Amniotic epithelial cell (primary cell): ENCODE measurements at regions not wholly inside any gene's neighbourhood (a gene's known extent, or its start where the extent isn't known, plus 50 kb on each side); places are given as distances from the start of the nearest gene placed in this dataset.
"Not testable (repeated sequence)": the region's sequence is repeated elsewhere in the genome, so short reads cannot be mapped to it uniquely, and the experiment has no call there.

Experiments used
- DNase-seq: peaks from one replicate; pipeline ENCODE4 v3.0.0-alpha.2; 2010; ENCODE audit warnings: low read depth

GRCh38 chr21:17327715-17328114 lies 185.1 kb upstream of the CXADR start:
- DNase-seq, result not testable (repeated sequence)

DNA sequence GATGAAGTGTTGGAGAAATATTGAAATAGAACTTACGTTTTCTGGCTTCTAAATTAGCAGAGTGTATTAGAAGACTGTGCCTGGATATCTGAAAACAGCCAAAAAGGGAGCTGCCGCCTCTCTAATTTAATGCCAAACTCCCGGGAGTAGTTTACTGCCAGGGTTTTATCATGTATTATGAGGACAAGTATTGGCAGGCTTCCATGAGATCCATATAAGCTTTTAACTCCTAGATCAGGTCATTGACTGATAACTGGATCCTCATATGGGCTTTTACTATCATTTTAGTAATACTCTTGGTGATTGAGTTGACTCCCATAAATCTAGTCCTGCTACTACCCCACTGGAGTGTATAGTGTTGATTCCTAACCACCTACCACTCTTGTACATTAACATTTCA lies 178.4 kb upstream of the CXADR start:
- no peak for DNase-seq

GRCh38 chr21:17340081-17340480 lies 172.8 kb upstream of the CXADR start:
- DNase-seq, result no peak

DNA sequence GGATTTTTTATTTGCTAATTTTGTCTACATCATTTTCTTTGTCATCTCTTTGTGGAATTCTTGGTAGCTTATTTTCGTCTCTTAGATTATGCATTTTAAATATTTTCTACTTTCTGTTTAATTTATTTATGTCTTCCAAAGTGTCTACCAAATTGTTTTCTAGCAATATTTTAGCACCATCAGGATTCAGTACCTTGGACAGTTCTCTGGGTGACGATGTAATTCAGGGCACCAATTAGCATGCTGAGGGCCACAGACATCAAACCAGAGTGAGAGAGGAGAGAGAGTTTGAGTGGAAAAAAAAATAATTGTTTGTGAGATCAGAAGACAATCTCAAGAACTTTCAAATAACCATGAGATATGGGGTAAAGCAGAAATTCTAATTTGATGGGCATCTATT lies 169.8 kb upstream of the CXADR start:
- peak; percentile 16 for DNase-seq

GRCh38 chr21:17348357-17348756 lies 164.5 kb upstream of the CXADR start:
- no peak for DNase-seq

DNA sequence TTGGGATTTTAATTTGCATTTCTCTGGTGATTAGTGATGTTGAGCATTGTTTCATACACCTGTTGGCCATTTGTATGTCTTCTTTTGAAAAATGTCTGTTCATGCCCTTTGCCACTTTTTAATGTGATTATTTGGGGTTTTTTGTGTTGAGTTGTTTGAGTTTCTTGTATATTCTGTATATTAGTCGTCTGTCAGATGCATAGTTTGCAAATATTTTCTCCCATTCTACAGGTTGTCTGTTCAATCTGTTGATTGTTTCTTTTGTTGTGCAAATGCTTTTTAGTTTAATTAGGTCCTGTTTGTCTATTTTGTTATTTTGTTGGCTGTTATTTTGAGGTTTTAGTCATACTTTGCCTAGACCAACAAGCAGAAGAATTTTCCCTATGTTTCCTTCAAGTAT lies 164.0 kb upstream of the CXADR start:
- no peak for DNase-seq

GRCh38 chr21:17351766-17352165 lies 161.1 kb upstream of the CXADR start:
- DNase-seq, result no peak

- no peak for DNase-seq
These were observed 159.7 kb upstream of the CXADR start for GRCh38 chr21:17352996-17353655.

- no peak for DNase-seq
These were observed 153.1 kb upstream of the CXADR start for GRCh38 chr21:17359781-17360180.

GRCh38 chr21:17368748-17369363 lies 144.0 kb upstream of the CXADR start:
- no peak for DNase-seq

GRCh38 chr21:17370263-17370662 lies 142.6 kb upstream of the CXADR start:
- peak; percentile 17 for DNase-seq

DNA sequence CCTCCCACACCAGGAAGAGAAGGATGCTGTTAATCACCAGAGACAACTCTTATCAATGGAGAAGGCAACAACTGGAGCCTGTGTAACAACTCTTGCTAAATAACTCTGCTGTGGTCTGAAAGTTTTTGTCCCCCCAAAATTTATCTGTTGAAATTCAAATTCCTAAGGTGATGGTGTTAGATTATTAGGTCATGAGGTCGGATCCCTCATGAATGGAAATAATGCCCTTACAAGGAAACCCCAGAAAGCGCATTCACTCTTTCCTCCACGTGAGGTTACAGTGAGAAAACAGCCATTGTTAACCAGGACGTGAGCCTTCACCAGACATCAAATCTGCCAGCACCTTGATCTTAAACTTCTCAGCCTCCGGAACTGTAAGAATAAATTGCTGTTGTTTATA lies 141.9 kb upstream of the CXADR start:
- peak; percentile 74 for DNase-seq

GRCh38 chr21:17371450-17371849 lies 141.4 kb upstream of the CXADR start:
- DNase-seq, result peak; percentile 88

- no peak for DNase-seq
These were observed 140.6 kb upstream of the CXADR start for GRCh38 chr21:17372200-17372599.

GRCh38 chr21:17386498-17386897 lies 126.3 kb upstream of the CXADR start:
- DNase-seq, result no peak

DNA sequence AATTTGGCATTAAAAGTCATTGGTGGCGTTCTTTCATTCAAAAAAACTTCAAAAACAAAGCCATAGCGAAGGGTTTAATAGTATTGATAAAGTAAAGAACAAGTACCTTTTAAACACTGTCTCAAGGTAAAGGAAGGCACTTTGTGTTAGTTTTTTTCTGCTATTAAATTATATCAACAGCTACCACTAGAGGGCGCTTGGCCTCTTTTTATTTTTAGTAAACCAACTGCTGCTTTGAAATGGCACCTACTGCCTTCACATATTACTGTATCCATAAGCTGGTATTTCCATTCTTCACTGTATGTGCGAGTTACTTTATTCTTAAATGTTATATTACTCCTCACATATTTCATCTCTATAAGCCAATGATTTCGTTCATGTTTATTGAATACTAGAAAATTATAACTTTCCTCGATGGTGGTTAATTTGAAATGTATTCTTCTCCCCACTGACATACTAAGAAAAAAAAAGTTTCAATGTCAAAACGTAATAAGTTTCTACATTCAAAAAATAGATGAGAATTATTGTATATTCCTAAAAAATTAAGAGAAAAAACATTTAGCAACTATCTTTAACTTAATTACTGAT lies 125.7 kb upstream of the CXADR start:
- peak; percentile 60 for DNase-seq

DNA sequence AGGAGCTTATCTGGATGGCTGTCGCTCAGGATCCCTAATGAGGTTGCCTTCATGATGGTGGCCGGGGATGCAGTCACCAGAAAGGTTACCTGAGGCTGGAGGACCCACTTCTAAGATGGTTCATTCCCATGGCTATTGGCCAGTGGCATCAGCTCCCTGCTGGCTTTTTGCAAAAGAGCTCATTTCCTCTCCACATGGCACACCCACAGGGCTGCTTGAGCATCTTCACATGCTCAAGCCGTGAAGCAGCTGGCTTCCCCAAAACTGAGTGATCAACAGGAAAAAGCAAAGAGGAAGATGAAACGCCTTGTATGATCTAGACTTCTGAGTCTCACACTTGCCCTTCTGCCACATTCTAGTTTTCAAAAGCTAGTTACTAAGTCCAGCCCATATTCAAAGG lies 124.6 kb upstream of the CXADR start:
- DNase-seq, result no peak

DNA sequence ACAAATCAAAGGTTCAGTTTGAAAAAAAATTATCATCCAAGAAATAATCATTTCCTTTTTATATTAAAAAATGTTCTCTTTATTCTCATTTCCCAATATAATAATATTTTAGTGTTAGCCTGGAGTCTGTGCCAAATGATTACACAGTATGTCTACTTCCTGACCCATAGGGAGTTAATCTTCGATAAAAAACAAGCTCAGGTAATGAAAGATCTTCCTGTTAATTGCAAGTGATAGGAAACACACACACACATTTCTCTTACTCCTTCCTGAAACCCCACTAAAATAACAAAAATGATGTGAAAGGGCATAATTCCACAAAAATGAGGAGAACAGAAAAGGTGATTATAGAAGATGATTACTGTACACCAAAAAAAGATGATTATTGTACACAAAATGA lies 123.5 kb upstream of the CXADR start:
- DNase-seq, result no peak

DNA sequence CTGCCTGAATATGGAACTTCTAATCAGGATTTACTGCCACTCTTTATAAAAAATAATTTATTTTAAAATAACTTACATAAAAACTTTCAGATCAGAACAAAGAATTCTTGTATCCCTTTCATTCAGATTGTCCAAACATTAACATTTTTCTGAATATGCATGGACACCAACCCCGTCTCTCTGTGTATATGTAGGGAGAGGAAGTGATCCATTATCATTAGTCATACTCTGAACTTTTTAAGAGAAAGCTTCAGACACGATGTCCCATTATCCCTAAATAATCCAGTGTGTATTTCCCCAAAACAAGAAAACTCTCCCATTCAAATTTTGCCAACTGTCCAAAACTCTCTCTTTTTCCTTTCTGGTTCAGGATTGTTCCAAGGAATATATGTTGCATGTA lies 122.3 kb upstream of the CXADR start:
- DNase-seq, result no peak

GRCh38 chr21:17391811-17392340 lies 121.0 kb upstream of the CXADR start:
- DNase-seq, result no peak

- DNase-seq, result no peak
These were observed 119.4 kb upstream of the CXADR start for GRCh38 chr21:17393413-17393812.

DNA sequence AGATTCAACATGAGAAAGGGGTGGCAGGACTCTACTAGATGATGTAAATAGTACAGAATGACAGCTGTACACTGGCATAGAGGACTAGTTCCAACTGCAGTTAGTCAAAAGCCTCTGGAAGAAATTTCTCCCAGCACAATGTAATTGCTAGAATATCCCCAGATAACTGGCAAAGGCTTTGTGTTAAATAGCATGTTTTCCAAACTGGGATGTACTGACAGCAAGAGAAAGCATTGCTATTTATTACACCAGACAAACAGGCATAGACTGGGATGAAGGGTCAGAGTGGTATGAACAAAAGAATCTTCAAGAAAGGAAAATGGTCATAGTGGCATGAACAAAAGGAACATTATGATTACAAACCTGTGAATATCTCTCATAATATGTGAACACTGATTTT lies 115.9 kb upstream of the CXADR start:
- no peak for DNase-seq

DNA sequence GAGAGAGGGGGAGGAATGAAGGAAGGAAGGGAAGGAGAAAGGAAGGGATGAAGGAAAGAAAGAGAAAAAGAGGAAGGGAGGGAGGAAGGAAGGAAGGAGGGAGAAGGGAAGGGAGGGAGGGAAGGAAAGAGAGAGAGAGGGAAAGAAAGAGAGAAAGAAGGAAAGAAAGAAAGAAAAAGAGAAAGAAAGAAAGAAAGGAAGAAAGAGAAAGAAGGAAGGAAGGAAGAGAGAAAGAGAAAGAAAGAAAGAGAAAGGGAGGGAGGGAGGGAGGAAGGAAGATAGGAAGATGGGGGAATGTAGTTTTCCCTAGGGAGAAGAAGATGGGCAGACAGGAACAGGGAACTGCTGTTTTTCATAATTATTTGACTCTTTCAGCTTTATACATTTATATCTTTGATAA lies 115.1 kb upstream of the CXADR start:
- DNase-seq, result no peak

- DNase-seq, result not testable (repeated sequence)
These were observed 113.9 kb upstream of the CXADR start for GRCh38 chr21:17398954-17399353.
